Neural cell (in vitro differentiated cells): ENCODE measurements at regions not wholly inside any gene's neighbourhood (a gene's known extent, or its start where the extent isn't known, plus 50 kb on each side); places are given as distances from the start of the nearest gene placed in this dataset.

Source experiments
- CTCF ChIP-seq: fragments of 450-650 bp; IDR thresholded peaks from 2 replicates; pipeline ENCODE4 v1.5.1; 2014; ENCODE audit warnings: antibody characterized with exemption, mild to moderate bottlenecking, moderate library complexity; ENCODE audit not compliant: poor library complexity, severe bottlenecking
- EP300 ChIP-seq: fragments of 450-650 bp; conservative IDR thresholded peaks from 2 replicates; pipeline ENCODE4 v1.6.1; 2014; ENCODE audit warnings: antibody characterized with exemption, mild to moderate bottlenecking, moderate library complexity; ENCODE audit not compliant: poor library complexity, severe bottlenecking
- EZH2 ChIP-seq: fragments of 200-600, 300-800 bp; shearing (Covaris generic), sonication (generic); IDR thresholded peaks from 2 replicates; pipeline ENCODE4 v1.6.1; 2014; ENCODE audit warnings: antibody characterized with exemption, low read length, borderline replicate concordance, mild to moderate bottlenecking; ENCODE audit not compliant: insufficient read depth, poor library complexity, severe bottlenecking
- POLR2AphosphoS5 ChIP-seq: IDR thresholded peaks from 2 replicates; pipeline ENCODE4 v1.6.1; 2012
- RAD21 ChIP-seq: fragments of 450-650 bp; conservative IDR thresholded peaks from 2 replicates; pipeline ENCODE4 v1.6.1; 2014; ENCODE audit warnings: antibody characterized with exemption, mild to moderate bottlenecking, moderate library complexity
- SMC3 ChIP-seq: fragments of 450-650 bp; conservative IDR thresholded peaks from 2 replicates; pipeline ENCODE4 v1.6.1; 2014; ENCODE audit warnings: antibody characterized with exemption, mild to moderate bottlenecking, moderate library complexity; ENCODE audit not compliant: poor library complexity
- TAF1 ChIP-seq: IDR thresholded peaks from 2 replicates; pipeline ENCODE4 v1.6.1; 2012; ENCODE audit warnings: low read depth
- TF ChIP-seq, protein P1 (sequence below): IDR thresholded peaks from 2 replicates; pipeline ENCODE4 v1.6.1; 2012; ENCODE audit warnings: borderline replicate concordance

DNA sequence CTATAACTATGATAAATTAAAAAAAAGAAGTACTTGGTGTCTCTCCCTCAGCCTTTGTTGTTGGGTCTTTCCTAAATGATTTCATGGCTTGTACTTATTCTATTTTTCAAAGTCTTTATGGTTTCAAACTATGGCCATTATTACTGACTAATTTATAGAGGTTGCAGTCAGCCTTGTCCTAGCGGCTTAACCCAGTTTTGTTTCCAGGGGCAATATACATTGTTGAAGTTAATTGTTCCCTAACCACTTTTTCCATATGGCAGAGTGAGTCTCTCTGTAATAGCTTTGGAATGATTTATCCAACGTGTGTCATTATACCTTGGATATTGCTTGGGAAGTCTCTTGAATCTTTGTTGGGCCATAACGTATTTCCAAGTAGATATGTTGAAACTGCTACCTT lies 408.8 kb downstream of the HRH4 start:
- TF ChIP-seq CTCF, result no peak
- no peak for TF ChIP-seq RAD21
- TF ChIP-seq, protein P1, sequence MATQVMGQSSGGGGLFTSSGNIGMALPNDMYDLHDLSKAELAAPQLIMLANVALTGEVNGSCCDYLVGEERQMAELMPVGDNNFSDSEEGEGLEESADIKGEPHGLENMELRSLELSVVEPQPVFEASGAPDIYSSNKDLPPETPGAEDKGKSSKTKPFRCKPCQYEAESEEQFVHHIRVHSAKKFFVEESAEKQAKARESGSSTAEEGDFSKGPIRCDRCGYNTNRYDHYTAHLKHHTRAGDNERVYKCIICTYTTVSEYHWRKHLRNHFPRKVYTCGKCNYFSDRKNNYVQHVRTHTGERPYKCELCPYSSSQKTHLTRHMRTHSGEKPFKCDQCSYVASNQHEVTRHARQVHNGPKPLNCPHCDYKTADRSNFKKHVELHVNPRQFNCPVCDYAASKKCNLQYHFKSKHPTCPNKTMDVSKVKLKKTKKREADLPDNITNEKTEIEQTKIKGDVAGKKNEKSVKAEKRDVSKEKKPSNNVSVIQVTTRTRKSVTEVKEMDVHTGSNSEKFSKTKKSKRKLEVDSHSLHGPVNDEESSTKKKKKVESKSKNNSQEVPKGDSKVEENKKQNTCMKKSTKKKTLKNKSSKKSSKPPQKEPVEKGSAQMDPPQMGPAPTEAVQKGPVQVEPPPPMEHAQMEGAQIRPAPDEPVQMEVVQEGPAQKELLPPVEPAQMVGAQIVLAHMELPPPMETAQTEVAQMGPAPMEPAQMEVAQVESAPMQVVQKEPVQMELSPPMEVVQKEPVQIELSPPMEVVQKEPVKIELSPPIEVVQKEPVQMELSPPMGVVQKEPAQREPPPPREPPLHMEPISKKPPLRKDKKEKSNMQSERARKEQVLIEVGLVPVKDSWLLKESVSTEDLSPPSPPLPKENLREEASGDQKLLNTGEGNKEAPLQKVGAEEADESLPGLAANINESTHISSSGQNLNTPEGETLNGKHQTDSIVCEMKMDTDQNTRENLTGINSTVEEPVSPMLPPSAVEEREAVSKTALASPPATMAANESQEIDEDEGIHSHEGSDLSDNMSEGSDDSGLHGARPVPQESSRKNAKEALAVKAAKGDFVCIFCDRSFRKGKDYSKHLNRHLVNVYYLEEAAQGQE, result no peak
- TF ChIP-seq TAF1, result no peak
- no peak for TF ChIP-seq SMC3
- no peak for TF ChIP-seq POLR2AphosphoS5
- no peak for TF ChIP-seq EP300
- no peak for TF ChIP-seq EZH2
